Neuronal stem cell (in vitro differentiated cells): ENCODE measurements at regions not wholly inside any gene's neighbourhood (a gene's known extent, or its start where the extent isn't known, plus 50 kb on each side); places are given as distances from the start of the nearest gene placed in this dataset.
"Not testable (repeated sequence)": the region's sequence is repeated elsewhere in the genome, so short reads cannot be mapped to it uniquely, and the experiment has no call there.

Experiments
- DNase-seq: peaks from one replicate; pipeline ENCODE4 v3.0.0-alpha.2; 2013; ENCODE audit warnings: low spot score
- H2AFZ ChIP-seq: one replicate; pipeline ENCODE4 v1.6.1; 2013; ENCODE audit warnings: mild to moderate bottlenecking, low read length, inconsistent platforms
- H2AK5ac ChIP-seq: 2 replicates; pipeline ENCODE4 v1.6.1; 2013; ENCODE audit warnings: low read depth, mild to moderate bottlenecking, inconsistent platforms, low read length, moderate library complexity, mixed read lengths
- H2BK120ac ChIP-seq: 2 replicates; pipeline ENCODE4 v1.6.1; 2013; ENCODE audit warnings: low read depth, mild to moderate bottlenecking, inconsistent platforms, low read length, moderate library complexity, mixed read lengths
- H2BK12ac ChIP-seq: one replicate; pipeline ENCODE4 v1.6.1; 2013; ENCODE audit warnings: low read length, inconsistent platforms
- H2BK15ac ChIP-seq: 2 replicates; pipeline ENCODE4 v1.6.1; 2013; ENCODE audit warnings: mild to moderate bottlenecking, low read length, inconsistent platforms, mixed read lengths
- H2BK5ac ChIP-seq: one replicate; pipeline ENCODE4 v1.6.1; 2013; ENCODE audit warnings: inconsistent platforms, mild to moderate bottlenecking, low read length, moderate library complexity
- H3K14ac ChIP-seq: one replicate; pipeline ENCODE4 v1.6.1; 2013; ENCODE audit warnings: low read length, inconsistent platforms
- H3K18ac ChIP-seq: 2 replicates; pipeline ENCODE4 v1.6.1; 2013; ENCODE audit warnings: low read length, inconsistent platforms
- H3K23ac ChIP-seq: 2 replicates; pipeline ENCODE4 v1.6.1; 2013; ENCODE audit warnings: low read depth, mild to moderate bottlenecking, mixed read lengths, low read length, inconsistent platforms; ENCODE audit not compliant: poor library complexity
- H3K27ac ChIP-seq: replicated peaks from 3 replicates; pipeline ENCODE4 v1.5.1; 2013; ENCODE audit warnings: low read length, inconsistent platforms
- H3K27me3 ChIP-seq, 3 experiments: 2 replicates each; pipeline ENCODE4 v1.6.1; 2013; ENCODE audit warnings: low read length in 3 of 3, mild to moderate bottlenecking in 2 of 3, inconsistent platforms in 1 of 3, low read depth in 1 of 3, mixed read lengths in 1 of 3, moderate library complexity in 1 of 3; ENCODE audit not compliant: control insufficient read depth in 3 of 3, insufficient read depth in 3 of 3
- H3K36me3 ChIP-seq, 2 donors: replicated peaks in 1 of 2; 2 replicates each; pipeline ENCODE4 v1.6.1; 2013; ENCODE audit warnings: low read length in 2 of 2; ENCODE audit not compliant: control insufficient read depth in 2 of 2, insufficient read depth in 2 of 2
- H3K4ac ChIP-seq: 2 replicates; pipeline ENCODE4 v1.6.1; 2013; ENCODE audit warnings: inconsistent platforms, mild to moderate bottlenecking, low read length, moderate library complexity
- H3K4me1 ChIP-seq, 2 donors: 1 replicate in 1 of 2; 2 replicates in 1 of 2; pipeline ENCODE4 v1.6.1; 2013; ENCODE audit warnings: low read length in 2 of 2, low read depth in 1 of 2; ENCODE audit not compliant: control insufficient read depth in 2 of 2, insufficient read depth in 1 of 2
- H3K4me2 ChIP-seq: one replicate; pipeline ENCODE4 v1.6.1; 2013; ENCODE audit warnings: mild to moderate bottlenecking, low read length, inconsistent platforms; ENCODE audit not compliant: insufficient read depth, poor library complexity, severe bottlenecking
- H3K4me3 ChIP-seq, 2 donors: 2 replicates each; pipeline ENCODE4 v1.5.1; 2013; ENCODE audit warnings: low read length in 2 of 2, mild to moderate bottlenecking in 2 of 2, inconsistent platforms in 1 of 2, moderate library complexity in 1 of 2
- H3K79me1 ChIP-seq: one replicate; pipeline ENCODE4 v1.6.1; 2013; ENCODE audit warnings: low read depth, mild to moderate bottlenecking, inconsistent platforms, low read length, moderate library complexity
- H3K9ac ChIP-seq: one replicate; pipeline ENCODE4 v1.6.1; 2013; ENCODE audit warnings: mild to moderate bottlenecking, low read depth, low read length, inconsistent platforms; ENCODE audit not compliant: poor library complexity
- H3K9me3 ChIP-seq, 2 donors: replicated peaks in 1 of 2; 2 replicates each; pipeline versions ENCODE3 to v1.6.1; 2013; ENCODE audit warnings: low read length in 2 of 2, mild to moderate bottlenecking in 2 of 2, inconsistent platforms in 1 of 2, low read depth in 1 of 2, mixed read lengths in 1 of 2, moderate library complexity in 1 of 2; ENCODE audit not compliant: control insufficient read depth in 2 of 2, insufficient read depth in 1 of 2
- H4K8ac ChIP-seq: one replicate; pipeline ENCODE4 v1.6.1; 2013; ENCODE audit warnings: low read depth, mild to moderate bottlenecking, inconsistent platforms, low read length, moderate library complexity
- H4K91ac ChIP-seq: one replicate; pipeline ENCODE4 v1.6.1; 2013; ENCODE audit warnings: low read length, low read depth, mild to moderate bottlenecking, inconsistent platforms; ENCODE audit not compliant: poor library complexity
- WGBS, 2 donors: extraction: QIAGEN DNeasy Blood & Tissue Kit; methylation state at CpG; one replicate each; pipeline ENCODE4 v1.1.7; 2013; ENCODE audit warnings: missing lambda C conversion rate in 2 of 2, mixed read lengths in 1 of 2; ENCODE audit not compliant: insufficient read length in 2 of 2, insufficient replicate concordance in 1 of 2; ENCODE audit errors: extremely low coverage in 2 of 2; 5-methylcytosine and 5-hydroxymethylcytosine counted together

DNA sequence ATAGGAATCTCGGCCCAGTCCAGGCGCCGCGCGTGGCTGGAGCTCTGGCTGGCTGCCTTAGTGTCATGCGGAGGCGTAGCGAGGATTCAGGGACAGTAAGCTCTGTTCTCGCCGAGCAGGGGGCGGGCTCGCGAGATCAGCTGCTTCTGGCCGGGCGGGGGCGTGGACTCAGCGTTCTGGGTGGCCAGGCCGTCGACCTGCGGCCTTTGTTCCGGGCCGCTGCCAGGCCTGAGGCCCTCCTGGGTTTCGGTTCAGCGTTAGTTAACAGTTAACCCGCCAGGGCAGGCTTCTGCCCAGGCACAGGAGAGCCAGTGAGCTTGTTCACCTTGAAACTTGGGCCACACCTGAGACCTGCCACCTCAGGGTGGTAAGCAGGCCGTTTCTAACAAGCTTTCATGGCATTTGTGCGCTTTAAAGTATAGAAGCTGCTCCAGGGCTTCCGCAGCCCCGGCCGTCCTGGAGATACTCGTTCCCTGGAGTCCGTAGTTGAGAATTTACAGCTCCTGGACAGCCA lies 332.2 kb upstream of the SGCG start:
- H3K27me3 ChIP-seq: no peaks in the 10 kb centered on the region
- no peak for DNase-seq
- no peaks in the 10 kb centered on the region for H3K36me3 ChIP-seq
- peak overlapping the region; percentile 71 for H2AFZ ChIP-seq
- no peaks in the 10 kb centered on the region for H3K79me1 ChIP-seq
- H3K4me2 ChIP-seq: no peak overlapping the region
- H2AK5ac ChIP-seq: no peak overlapping the region
- H3K9me3 ChIP-seq: no peaks in the 10 kb centered on the region
- H3K23ac ChIP-seq: no peak overlapping the region
- peak overlapping the region; percentile 76 for H3K4ac ChIP-seq
- H2BK5ac ChIP-seq: no peak overlapping the region
- WGBS, 2 donors: no CpG with 5 or more reads among the region's 32 CpGs
- no peak overlapping the region for H2BK15ac ChIP-seq
- no peaks in the 10 kb centered on the region for H3K4me1 ChIP-seq
- no peak overlapping the region for H3K27ac ChIP-seq
- H2BK12ac ChIP-seq: peak overlapping the region; percentile 10
- H3K4me3 ChIP-seq: no peak overlapping the region
- H3K18ac ChIP-seq: peak overlapping the region; percentile 76
- H2BK120ac ChIP-seq: no peak overlapping the region
- H4K8ac ChIP-seq: no peak overlapping the region
- H3K14ac ChIP-seq: no peak overlapping the region
- H4K91ac ChIP-seq: no peak overlapping the region
- no peak overlapping the region for H3K9ac ChIP-seq

DNA sequence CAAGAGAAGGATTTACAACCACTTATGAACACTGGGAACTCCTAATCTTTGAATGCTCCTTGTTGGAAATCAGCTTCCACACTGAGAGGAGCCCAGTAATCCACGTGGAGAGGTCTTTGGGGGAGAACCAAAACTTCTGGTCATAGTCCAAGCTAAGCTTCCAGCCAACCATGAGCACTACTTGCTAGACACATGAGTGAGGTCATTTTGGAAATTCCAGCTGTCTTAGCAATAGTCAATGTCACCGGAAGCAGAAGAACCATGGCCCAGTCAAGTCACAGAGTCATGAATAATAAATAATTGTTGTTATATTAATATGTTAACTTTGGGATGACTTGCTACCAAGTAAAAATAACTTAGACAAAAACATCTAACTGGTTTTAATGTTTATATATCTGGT lies 324.9 kb upstream of the SGCG start:
- no peaks in the 10 kb centered on the region for H3K27me3 ChIP-seq
- no peak overlapping the region for H3K27ac ChIP-seq
- H2BK120ac ChIP-seq: no peak overlapping the region
- H2BK15ac ChIP-seq: no peak overlapping the region
- H3K9me3 ChIP-seq: peaks cover 0 to 3% of the 10 kb centered on the region in 2 donors
- WGBS, 2 donors: no CpG with 5 or more reads among the region's 2 CpGs
- H4K91ac ChIP-seq: no peak overlapping the region
- H3K79me1 ChIP-seq: no peaks in the 10 kb centered on the region
- H3K4me3 ChIP-seq: no peak overlapping the region
- H3K23ac ChIP-seq: no peak overlapping the region
- H2AFZ ChIP-seq: no peak overlapping the region
- H2AK5ac ChIP-seq: no peak overlapping the region
- H3K9ac ChIP-seq: no peak overlapping the region
- no peak overlapping the region for H3K4me2 ChIP-seq
- H3K36me3 ChIP-seq: no peaks in the 10 kb centered on the region
- no peak overlapping the region for H3K14ac ChIP-seq
- DNase-seq: no peak
- H3K4me1 ChIP-seq: no peaks in the 10 kb centered on the region
- no peak overlapping the region for H2BK12ac ChIP-seq
- H4K8ac ChIP-seq: no peak overlapping the region
- H2BK5ac ChIP-seq: no peak overlapping the region
- no peak overlapping the region for H3K18ac ChIP-seq
- no peak overlapping the region for H3K4ac ChIP-seq

GRCh38 chr13:22858980-22859379 lies 321.8 kb upstream of the SGCG start:
- H4K91ac ChIP-seq, H2BK5ac ChIP-seq, H3K4me2 ChIP-seq, H3K79me1 ChIP-seq, H3K27ac ChIP-seq, H3K4me3 ChIP-seq, H3K36me3 ChIP-seq, H2BK120ac ChIP-seq, H3K4me1 ChIP-seq, H3K14ac ChIP-seq, H2AK5ac ChIP-seq, H3K18ac ChIP-seq, H4K8ac ChIP-seq, DNase-seq, H3K27me3 ChIP-seq, H2BK12ac ChIP-seq, H2BK15ac ChIP-seq, H3K23ac ChIP-seq, H3K9me3 ChIP-seq, H3K9ac ChIP-seq, H3K4ac ChIP-seq, H2AFZ ChIP-seq: not testable (repeated sequence)
- WGBS, 2 donors: no CpG with 5 or more reads among the region's 32 CpGs

- not testable (repeated sequence) for H3K27me3 ChIP-seq, H2BK12ac ChIP-seq, H3K4me2 ChIP-seq, H3K14ac ChIP-seq, H3K4me1 ChIP-seq, H2AFZ ChIP-seq, H2BK5ac ChIP-seq, H3K79me1 ChIP-seq, H2AK5ac ChIP-seq, H3K18ac ChIP-seq, H4K8ac ChIP-seq, H3K4me3 ChIP-seq, H3K9ac ChIP-seq, DNase-seq, H2BK120ac ChIP-seq, H3K27ac ChIP-seq, H2BK15ac ChIP-seq, H3K36me3 ChIP-seq, H3K23ac ChIP-seq, H4K91ac ChIP-seq, H3K9me3 ChIP-seq, H3K4ac ChIP-seq
- WGBS, 2 donors: no CpG with 5 or more reads among the region's 21 CpGs
These were observed 321.4 kb upstream of the SGCG start for GRCh38 chr13:22859411-22859810.
